ENCODE measurements at regions not wholly inside any gene's neighbourhood (a gene's known extent, or its start where the extent isn't known, plus 50 kb on each side); places are given as distances from the start of the nearest gene placed in this dataset.
"Not testable (repeated sequence)": the region's sequence is repeated elsewhere in the genome, so short reads cannot be mapped to it uniquely, and the experiment has no call there.

- no peaks in the 10 kb centered on the region for H3K9me3 ChIP-seq (ENCODE audit: control insufficient read depth, insufficient read depth, low read length)
- no peak for TF ChIP-seq CTCF (IDR thresholded peaks at IDR 0.05; ENCODE audit: low read depth, low read length)
- DNase-seq (ENCODE audit: low read depth, low spot score) = no peak
- H3K4me3 ChIP-seq (ENCODE audit: low read depth, low read length) = no peak overlapping the region
- POLR2A ChIA-PET = no interaction called here
- no peak overlapping the region for H3K27ac ChIP-seq (ENCODE audit: low read depth, low read length)
- CTCF ChIA-PET = interaction anchor here (0.7 kb wide), 1 partner anchor 278 kb away, joined by 5 read pairs; no protein-coding TSS in a partner anchor
- no peaks in the 10 kb centered on the region for H3K27me3 ChIP-seq (ENCODE audit: control insufficient read depth, insufficient read depth, low read length)
Observed at GRCh38 chr4:124993838-124994237, 281.3 kb upstream of the ANKRD50 start.

GRCh38 chr4:124990398-124990797, 277.9 kb upstream of the ANKRD50 start:
- H3K27ac ChIP-seq (ENCODE audit: low read depth, low read length) = no peak overlapping the region
- ChIA-PET CTCF (no interaction called here), POLR2A (no interaction called here)
- H3K9me3 ChIP-seq (ENCODE audit: control insufficient read depth, insufficient read depth, low read length) = no peaks in the 10 kb centered on the region
- TF ChIP-seq CTCF (IDR thresholded peaks at IDR 0.05; ENCODE audit: low read depth, low read length) = no peak
- H3K27me3 ChIP-seq (ENCODE audit: control insufficient read depth, insufficient read depth, low read length) = no peaks in the 10 kb centered on the region
- no peak for DNase-seq (ENCODE audit: low read depth, low spot score)
- no peak overlapping the region for H3K4me3 ChIP-seq (ENCODE audit: low read depth, low read length)

- H3K4me3 ChIP-seq (ENCODE audit: low read depth, low read length) = no peak overlapping the region
Observed at GRCh38 chr4:124980276-124980752, 267.8 kb upstream of the ANKRD50 start.

GRCh38 chr4:124978536-124978935, 266.0 kb upstream of the ANKRD50 start:
- POLR2A ChIA-PET; CTCF ChIA-PET; H3K27ac ChIP-seq (ENCODE audit: low read depth, low read length); H3K4me3 ChIP-seq (ENCODE audit: low read depth, low read length); H3K27me3 ChIP-seq (ENCODE audit: control insufficient read depth, insufficient read depth, low read length); H3K9me3 ChIP-seq (ENCODE audit: control insufficient read depth, insufficient read depth, low read length); DNase-seq (ENCODE audit: low read depth, low spot score): not testable (repeated sequence)

More at GRCh38 chr4:124980276-124980752, 267.8 kb upstream of the ANKRD50 start:
- no peak for DNase-seq (ENCODE audit: low read depth, low spot score)
- ChIA-PET POLR2A (no interaction called here), CTCF (no interaction called here)
- TF ChIP-seq CTCF (IDR thresholded peaks at IDR 0.05; ENCODE audit: low read depth, low read length) = no peak
- H3K27me3 ChIP-seq (ENCODE audit: control insufficient read depth, insufficient read depth, low read length) = no peaks in the 10 kb centered on the region
- H3K27ac ChIP-seq (ENCODE audit: low read depth, low read length) = no peak overlapping the region
- no peaks in the 10 kb centered on the region for H3K9me3 ChIP-seq (ENCODE audit: control insufficient read depth, insufficient read depth, low read length)

- no peak overlapping the region for H3K27ac ChIP-seq (ENCODE audit: low read depth, low read length)
- TF ChIP-seq CTCF (IDR thresholded peaks at IDR 0.05; ENCODE audit: low read depth, low read length) = no peak
- H3K27me3 ChIP-seq (ENCODE audit: control insufficient read depth, insufficient read depth, low read length) = no peaks in the 10 kb centered on the region
- CTCF ChIA-PET = no interaction called here
- no peak for DNase-seq (ENCODE audit: low read depth, low spot score)
- no peak overlapping the region for H3K4me3 ChIP-seq (ENCODE audit: low read depth, low read length)
- POLR2A ChIA-PET = no interaction called here
- no peaks in the 10 kb centered on the region for H3K9me3 ChIP-seq (ENCODE audit: control insufficient read depth, insufficient read depth, low read length)
Observed at GRCh38 chr4:124977045-124977444, 264.5 kb upstream of the ANKRD50 start.

- ChIA-PET CTCF (no interaction called here), POLR2A (no interaction called here)
- no peak overlapping the region for H3K4me3 ChIP-seq (ENCODE audit: low read depth, low read length)
- no peak for DNase-seq (ENCODE audit: low read depth, low spot score)
- no peaks in the 10 kb centered on the region for H3K27me3 ChIP-seq (ENCODE audit: control insufficient read depth, insufficient read depth, low read length)
- no peaks in the 10 kb centered on the region for H3K9me3 ChIP-seq (ENCODE audit: control insufficient read depth, insufficient read depth, low read length)
- no peak overlapping the region for H3K27ac ChIP-seq (ENCODE audit: low read depth, low read length)
- TF ChIP-seq CTCF (IDR thresholded peaks at IDR 0.05; ENCODE audit: low read depth, low read length) = no peak
Observed at GRCh38 chr4:124974152-124974551, 261.6 kb upstream of the ANKRD50 start.
